Left ventricle myocardium inferior (tissue), 1 donor: ENCODE measurements at regions not wholly inside any gene's neighbourhood (a gene's known extent, or its start where the extent isn't known, plus 50 kb on each side); places are given as distances from the start of the nearest gene placed in this dataset.
"Not testable (repeated sequence)": the region's sequence is repeated elsewhere in the genome, so short reads cannot be mapped to it uniquely, and the experiment has no call there.

ENCODE experiments used
- DNase-seq: peaks from one replicate; pipeline ENCODE4 v3.0.0-alpha.2; 2020
- H3K27ac ChIP-seq: fragments of 200-600 bp; replicated peaks from 2 replicates; pipeline ENCODE4 v1.8.0; 2021
- H3K27me3 ChIP-seq: fragments of 200-600 bp; 2 replicates; pipeline ENCODE4 v1.8.0; 2021; ENCODE audit warnings: low read depth
- H3K36me3 ChIP-seq: fragments of 200-600 bp; 2 replicates; pipeline ENCODE4 v1.8.0; 2021
- H3K4me1 ChIP-seq: fragments of 200-600 bp; 2 replicates; pipeline ENCODE4 v1.8.0; 2021
- H3K4me3 ChIP-seq: fragments of 200-600 bp; 2 replicates; pipeline ENCODE4 v1.8.0; 2021; ENCODE audit warnings: mild to moderate bottlenecking, moderate library complexity
- H3K9me3 ChIP-seq: fragments of 200-600 bp; replicated peaks from 2 replicates; pipeline ENCODE4 v1.8.0; 2021
- CTCF ChIP-seq: fragments of 200-600 bp; IDR thresholded peaks from 2 replicates; pipeline ENCODE4 v1.8.0; 2021; ENCODE audit warnings: antibody characterized with exemption, mild to moderate bottlenecking, borderline replicate concordance
- intact Hi-C: fragments of 100-400 bp; cut with micrococcal nuclease; formaldehyde crosslinking; loops from one replicate; pipeline ENCODE4 v1.11.0; 2022
- donor health status: DM: no; HTN: yes; CAD: no; lungs with severe emphysema.

DNA sequence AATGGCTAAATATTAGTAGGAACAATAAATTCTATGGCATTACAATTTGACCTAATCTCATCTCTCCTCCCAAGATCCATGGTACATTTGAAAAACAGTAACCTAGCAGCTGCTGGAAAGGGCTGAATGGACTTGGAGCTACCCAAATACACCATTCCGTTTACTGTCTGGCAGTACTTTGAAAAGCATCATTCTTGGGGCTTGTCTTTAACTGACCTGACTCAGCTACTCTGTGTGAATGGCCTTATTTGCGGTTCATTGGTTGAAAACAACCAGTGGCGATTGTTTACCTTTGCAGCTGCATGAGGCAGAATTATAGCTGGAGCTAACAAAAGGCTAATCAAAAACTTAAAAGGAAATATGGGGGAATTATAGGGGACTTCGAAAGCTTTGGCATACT is 311.2 kb upstream of the MCTP2 start:
- Histone ChIP-seq H3K4me1 (no peaks in the 10 kb centered on the region), H3K9me3 (peaks cover 24% of the 10 kb centered on the region), H3K4me3 (no peak overlapping the region), H3K27me3 (no peaks in the 10 kb centered on the region), H3K36me3 (no peaks in the 10 kb centered on the region), H3K27ac (no peak overlapping the region)
- no peak for DNase-seq
- TF ChIP-seq CTCF = no peak
- intact Hi-C loops = no loop called here

- DNase-seq, H3K4me1 ChIP-seq, intact Hi-C loops, H3K36me3 ChIP-seq, H3K27me3 ChIP-seq, H3K4me3 ChIP-seq, H3K27ac ChIP-seq: not testable (repeated sequence)
- H3K9me3 ChIP-seq = peaks cover 24% of the 10 kb centered on the region
These were observed 312.6 kb upstream of the MCTP2 start for GRCh38 chr15:93918801-93919200.

- no peaks in the 10 kb centered on the region for H3K4me1 ChIP-seq
- H3K27ac ChIP-seq = no peak overlapping the region
- H3K4me3 ChIP-seq = no peak overlapping the region
- DNase-seq = no peak
- no peaks in the 10 kb centered on the region for H3K36me3 ChIP-seq
- no peak for TF ChIP-seq CTCF
- H3K9me3 ChIP-seq = peaks cover 14% of the 10 kb centered on the region
- intact Hi-C loops = no loop called here
- H3K27me3 ChIP-seq = no peaks in the 10 kb centered on the region
These were observed 314.2 kb upstream of the MCTP2 start for GRCh38 chr15:93917181-93917580.

GRCh38 chr15:93913871-93914270 is 317.5 kb upstream of the MCTP2 start:
- Histone ChIP-seq H3K9me3 (no peaks in the 10 kb centered on the region), H3K27ac (no peak overlapping the region), H3K27me3 (no peaks in the 10 kb centered on the region), H3K4me1 (no peaks in the 10 kb centered on the region), H3K36me3 (no peaks in the 10 kb centered on the region), H3K4me3 (no peak overlapping the region)
- TF ChIP-seq CTCF = no peak
- intact Hi-C loops = no loop called here
- DNase-seq = no peak

DNA sequence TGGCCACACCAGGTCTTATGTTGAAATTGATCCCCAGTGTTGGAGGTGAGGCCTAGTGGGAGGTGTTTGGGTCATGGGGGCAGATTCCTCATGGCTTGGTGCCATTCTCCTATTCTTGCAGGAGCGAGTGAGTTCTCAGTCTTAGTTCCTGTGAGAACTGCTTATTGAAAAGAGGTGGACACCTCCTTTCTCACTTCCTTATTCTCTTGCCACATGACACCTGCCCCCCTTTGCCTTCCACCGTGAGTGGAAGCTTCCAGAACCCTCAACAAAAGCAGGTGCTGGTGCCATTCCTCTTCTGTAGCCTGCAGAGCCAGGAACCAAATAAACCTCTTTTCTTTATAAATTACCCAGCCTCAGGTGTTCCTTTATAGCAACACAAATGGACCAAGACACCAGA is 318.1 kb upstream of the MCTP2 start:
- TF ChIP-seq CTCF = no peak
- Histone ChIP-seq H3K27ac (no peak overlapping the region), H3K9me3 (no peaks in the 10 kb centered on the region), H3K36me3 (no peaks in the 10 kb centered on the region), H3K4me3 (no peak overlapping the region), H3K4me1 (no peaks in the 10 kb centered on the region), H3K27me3 (no peaks in the 10 kb centered on the region)
- no peak for DNase-seq
- intact Hi-C loops = no loop called here

DNA sequence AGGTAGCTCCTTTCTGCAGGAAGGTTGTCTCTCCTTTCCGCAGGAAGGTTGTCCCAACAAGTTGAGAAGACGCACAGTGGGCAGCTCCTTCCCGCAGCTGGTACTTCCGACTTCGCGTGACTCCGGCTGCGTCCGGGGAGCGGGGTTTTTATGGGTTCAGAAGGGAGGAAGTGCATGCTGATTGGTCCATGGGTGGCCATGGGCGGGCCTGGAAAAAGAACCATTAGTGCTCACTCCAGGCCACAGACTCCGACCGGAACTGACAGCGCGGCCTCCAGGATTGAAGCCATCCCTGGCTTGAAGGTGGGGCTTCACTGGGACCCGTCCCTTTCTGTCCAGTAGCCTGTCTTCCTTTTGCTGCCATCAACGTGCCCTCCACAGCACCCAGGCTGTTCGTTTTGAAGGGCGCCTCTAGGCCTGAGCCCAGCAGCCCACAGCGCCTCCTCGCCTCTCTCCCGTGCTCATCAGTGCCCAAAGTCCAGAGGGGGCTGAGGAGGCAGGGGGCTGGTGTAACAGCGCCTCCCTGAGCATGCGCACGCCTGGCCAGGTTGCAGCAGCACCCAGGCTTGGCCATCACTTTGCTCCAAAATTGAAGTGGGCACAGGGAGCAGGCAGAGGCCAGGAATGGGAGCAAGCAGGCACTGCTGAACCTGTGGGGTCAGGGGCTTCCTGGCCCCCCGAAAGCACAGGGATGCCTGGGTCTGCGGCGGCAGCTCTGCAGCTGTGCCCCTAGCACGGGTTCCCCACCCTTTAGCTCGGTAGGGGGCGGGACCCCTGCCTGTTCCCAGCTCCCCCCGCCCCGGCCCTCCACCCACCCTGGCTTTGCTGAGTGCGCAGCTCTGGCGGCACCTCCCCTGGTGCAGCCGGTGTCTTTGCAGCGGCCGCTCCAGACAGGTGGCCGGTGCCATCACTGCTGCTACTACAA is 330.6 kb upstream of the MCTP2 start:
- Histone ChIP-seq H3K27me3 (peaks cover 22% of the 10 kb centered on the region), H3K27ac (no peak overlapping the region), H3K4me3 (no peak overlapping the region), H3K36me3 (no peaks in the 10 kb centered on the region), H3K4me1 (no peaks in the 10 kb centered on the region), H3K9me3 (no peaks in the 10 kb centered on the region)
- TF ChIP-seq CTCF = no peak
- intact Hi-C loops = no loop called here
- no peak for DNase-seq
